Prostate gland (tissue), 2 donors: ENCODE measurements at regions not wholly inside any gene's neighbourhood (a gene's known extent, or its start where the extent isn't known, plus 50 kb on each side); places are given as distances from the start of the nearest gene placed in this dataset.
A peak's percentile ranks its signal among the peaks of the same experiment; 100 is the strongest.

ENCODE experiments used
- DNase-seq: peaks from one replicate; pipeline ENCODE4 v3.0.0-alpha.2; 2019; ENCODE audit warnings: low spot score
- H3K27ac ChIP-seq, 2 donors: fragments of 200-600 bp; sonication (generic); 2 replicates each; pipeline ENCODE4 v1.5.1; 2017 to 2019
- H3K27me3 ChIP-seq: fragments of 200-600 bp; sonication (generic); replicated peaks from 2 replicates; pipeline ENCODE4 v1.5.1; 2019; ENCODE audit not compliant: insufficient read depth
- H3K36me3 ChIP-seq, 2 donors: fragments of 200-600 bp; sonication (generic); 1 replicate in 1 of 2; 2 replicates in 1 of 2; pipeline versions ENCODE4 v1.5.1 to v1.8.1; 2017 to 2019
- H3K4me1 ChIP-seq: fragments of 200-600 bp; sonication (generic); replicated peaks from 2 replicates; pipeline ENCODE4 v1.5.1; 2019
- H3K4me3 ChIP-seq, 2 donors: fragments of 200-600 bp; sonication (generic); 2 replicates each; pipeline ENCODE4 v1.5.1; 2017 to 2019
- H3K9me3 ChIP-seq: fragments of 200-600 bp; sonication (generic); 2 replicates; pipeline ENCODE4 v1.5.1; 2017
- POLR2A ChIP-seq: fragments of 450-650 bp; IDR thresholded peaks from one replicate; pipeline ENCODE4 v1.6.1; 2016; ENCODE audit warnings: antibody characterized with exemption, mild to moderate bottlenecking
- POLR2AphosphoS5 ChIP-seq: sonication (generic); formaldehyde crosslinking; IDR thresholded peaks from one replicate; pipeline ENCODE4 v1.6.1; 2017; ENCODE audit warnings: antibody characterized with exemption
- WGBS: methylation state at CpG from one replicate; pipeline ENCODE4 v1.1.5; 2018; 5-methylcytosine and 5-hydroxymethylcytosine counted together
- intact Hi-C: fragments of 100-400 bp; cut with DNase I; formaldehyde crosslinking; loops from one replicate; pipeline ENCODE4 v1.14.2; 2022
- TF ChIP-seq, protein P1 (sequence below), 4 experiments: fragments of 200-600 bp in 2 of 4; fragments of 450-650 bp in 2 of 4; sonication (generic) in 2 of 4; IDR thresholded peaks; 1 replicate in 3 of 4; 2 replicates in 1 of 4; pipeline ENCODE4 v1.5.1; 2016 to 2019; ENCODE audit warnings: antibody characterized with exemption in 4 of 4, mild to moderate bottlenecking in 2 of 4, moderate library complexity in 2 of 4

DNA sequence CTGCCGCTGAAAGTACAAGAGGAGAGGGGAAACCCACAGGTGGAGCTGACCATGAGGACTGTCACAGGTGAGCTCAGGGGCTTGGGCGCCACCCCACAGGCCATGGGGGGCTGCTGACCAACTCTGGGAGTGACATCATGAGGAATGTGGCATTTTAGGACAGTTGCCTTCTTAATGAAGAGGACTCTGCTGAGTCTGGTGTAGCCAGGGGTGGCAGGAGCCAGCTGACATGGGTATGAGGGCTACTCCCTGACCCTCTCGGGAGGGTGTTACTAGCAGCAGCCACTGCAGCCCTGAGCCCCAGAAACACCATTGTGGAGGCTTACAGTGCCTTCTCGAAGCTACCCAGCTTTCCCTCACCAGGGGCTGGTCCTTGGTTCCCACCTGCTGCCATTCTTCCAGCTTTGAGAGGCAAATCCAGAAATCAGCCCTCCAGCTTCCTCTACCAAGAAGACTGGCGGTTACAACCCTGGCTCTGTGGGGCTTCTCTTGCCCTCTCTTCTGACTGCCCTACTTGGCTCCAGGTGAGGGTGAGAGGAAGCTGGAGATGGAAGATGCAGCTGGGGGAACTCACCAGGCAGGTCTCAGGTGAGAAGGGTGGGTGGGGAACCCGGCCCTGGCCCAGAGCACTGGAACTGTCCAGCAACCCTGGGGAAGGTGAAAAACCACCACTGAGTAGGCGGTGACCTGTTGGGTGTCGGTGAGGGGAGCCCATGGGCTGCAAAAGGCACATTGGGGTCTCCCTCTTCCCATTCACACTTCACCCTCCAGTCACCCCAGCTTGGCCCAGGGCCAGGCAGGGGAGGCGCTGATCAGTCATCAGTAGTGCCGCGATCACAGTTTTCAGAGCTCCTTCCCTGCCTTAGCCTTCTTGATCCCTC lies 98.5 kb downstream of the MCFD2 start:
- TF ChIP-seq POLR2A = no peak
- TF ChIP-seq, protein P1, sequence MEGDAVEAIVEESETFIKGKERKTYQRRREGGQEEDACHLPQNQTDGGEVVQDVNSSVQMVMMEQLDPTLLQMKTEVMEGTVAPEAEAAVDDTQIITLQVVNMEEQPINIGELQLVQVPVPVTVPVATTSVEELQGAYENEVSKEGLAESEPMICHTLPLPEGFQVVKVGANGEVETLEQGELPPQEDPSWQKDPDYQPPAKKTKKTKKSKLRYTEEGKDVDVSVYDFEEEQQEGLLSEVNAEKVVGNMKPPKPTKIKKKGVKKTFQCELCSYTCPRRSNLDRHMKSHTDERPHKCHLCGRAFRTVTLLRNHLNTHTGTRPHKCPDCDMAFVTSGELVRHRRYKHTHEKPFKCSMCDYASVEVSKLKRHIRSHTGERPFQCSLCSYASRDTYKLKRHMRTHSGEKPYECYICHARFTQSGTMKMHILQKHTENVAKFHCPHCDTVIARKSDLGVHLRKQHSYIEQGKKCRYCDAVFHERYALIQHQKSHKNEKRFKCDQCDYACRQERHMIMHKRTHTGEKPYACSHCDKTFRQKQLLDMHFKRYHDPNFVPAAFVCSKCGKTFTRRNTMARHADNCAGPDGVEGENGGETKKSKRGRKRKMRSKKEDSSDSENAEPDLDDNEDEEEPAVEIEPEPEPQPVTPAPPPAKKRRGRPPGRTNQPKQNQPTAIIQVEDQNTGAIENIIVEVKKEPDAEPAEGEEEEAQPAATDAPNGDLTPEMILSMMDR (IDR thresholded peaks at IDR 0.05) = no peak
- no peak for TF ChIP-seq POLR2AphosphoS5
- intact Hi-C loops = no loop called here
- 90% methylated on average over 11 of the region's 11 CpGs for WGBS
- no peak for DNase-seq
- no peak overlapping the region for H3K4me3 ChIP-seq
- no peaks in the 10 kb centered on the region for H3K9me3 ChIP-seq
- H3K4me1 ChIP-seq = peaks cover 8% of the 10 kb centered on the region
- no peak overlapping the region for H3K27ac ChIP-seq
- H3K27me3 ChIP-seq = no peaks in the 10 kb centered on the region
- no peaks in the 10 kb centered on the region for H3K36me3 ChIP-seq

DNA sequence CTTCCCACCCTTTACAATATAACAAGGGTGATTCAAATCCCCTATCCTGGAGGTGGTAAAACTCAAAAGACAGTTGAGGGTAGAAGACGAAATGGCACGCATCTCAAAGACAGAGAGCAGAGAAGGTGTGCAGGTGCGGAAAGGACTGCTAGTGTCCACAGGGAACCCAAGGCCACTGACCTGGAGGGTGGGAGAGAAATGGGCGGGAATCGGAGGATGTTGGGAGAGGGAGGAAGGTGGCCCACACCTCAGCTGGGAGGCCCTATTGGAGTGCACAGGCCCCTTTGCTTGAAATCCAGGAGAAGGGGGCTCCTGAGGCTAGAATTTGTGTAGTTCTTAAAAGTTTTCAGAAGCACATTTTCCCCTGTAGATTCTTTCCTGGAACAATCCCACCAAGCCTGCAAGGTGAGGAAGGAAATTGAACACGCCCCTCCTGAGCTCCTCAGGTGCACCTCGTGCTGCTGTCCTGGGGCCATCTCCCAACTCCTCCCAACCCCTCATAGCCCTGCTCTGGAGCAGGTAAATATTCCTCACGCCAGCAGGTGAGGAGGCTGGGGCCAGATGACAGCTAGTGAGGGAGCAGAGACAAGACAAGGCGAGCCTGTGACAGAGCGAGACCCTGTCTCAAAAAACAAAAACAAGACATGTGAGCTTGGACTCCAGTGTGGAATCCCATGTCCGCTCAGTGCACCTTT lies 99.3 kb downstream of the MCFD2 start:
- intact Hi-C loops = no loop called here
- H3K36me3 ChIP-seq = no peaks in the 10 kb centered on the region
- no peak overlapping the region for H3K4me3 ChIP-seq
- peaks cover 10% of the 10 kb centered on the region for H3K4me1 ChIP-seq
- TF ChIP-seq, protein P1 (IDR thresholded peaks at IDR 0.05) = no peak
- TF ChIP-seq POLR2A (no peak), POLR2AphosphoS5 (no peak)
- no peak overlapping the region for H3K27ac ChIP-seq
- WGBS = 95% methylated on average over 11 of the region's 11 CpGs
- H3K27me3 ChIP-seq = no peaks in the 10 kb centered on the region
- H3K9me3 ChIP-seq = no peaks in the 10 kb centered on the region
- DNase-seq = no peak

DNA sequence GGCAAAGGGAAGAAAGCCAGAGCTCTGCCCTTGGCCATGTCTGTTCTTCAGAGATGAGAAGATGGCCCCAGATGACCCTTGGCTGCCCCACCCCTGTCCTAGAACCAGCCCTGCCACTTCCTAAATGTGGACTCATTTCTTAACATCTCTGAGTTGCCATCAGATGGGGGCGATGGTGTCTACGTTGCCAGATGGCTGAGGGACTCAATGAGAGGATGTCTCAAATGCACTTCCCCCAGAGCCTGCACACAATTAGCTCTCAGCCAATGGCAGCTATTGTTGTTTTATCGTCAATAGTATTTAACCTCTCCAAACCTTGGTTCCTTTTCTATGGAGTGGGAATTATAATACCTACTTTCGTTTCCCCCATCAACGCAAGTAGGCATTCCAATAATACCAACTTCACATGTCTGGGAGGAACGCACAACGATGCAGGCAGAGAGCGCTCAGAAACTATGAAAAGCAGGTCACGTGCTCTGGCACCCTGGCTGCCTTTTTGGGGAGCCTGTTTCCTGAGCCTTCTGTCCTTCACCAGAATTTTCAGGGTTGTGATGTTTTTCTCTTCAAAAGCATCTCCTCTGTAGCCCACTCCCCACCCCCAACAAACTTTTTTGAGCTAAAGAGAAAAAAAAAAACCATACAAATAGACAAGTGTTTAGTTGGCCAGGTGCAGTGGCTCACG lies 100.3 kb downstream of the MCFD2 start:
- intact Hi-C loops = no loop called here
- Histone ChIP-seq H3K27ac (peak overlapping the region; percentile 62 to 71), H3K4me1 (peaks cover 10% of the 10 kb centered on the region), H3K9me3 (no peaks in the 10 kb centered on the region), H3K27me3 (no peaks in the 10 kb centered on the region), H3K4me3 (no peak overlapping the region), H3K36me3 (no peaks in the 10 kb centered on the region)
- TF ChIP-seq POLR2A (no peak), POLR2AphosphoS5 (no peak)
- TF ChIP-seq, protein P1 (IDR thresholded peaks at IDR 0.05) = no peak
- WGBS = 93% methylated on average over 10 of the region's 10 CpGs
- DNase-seq = no peak

DNA sequence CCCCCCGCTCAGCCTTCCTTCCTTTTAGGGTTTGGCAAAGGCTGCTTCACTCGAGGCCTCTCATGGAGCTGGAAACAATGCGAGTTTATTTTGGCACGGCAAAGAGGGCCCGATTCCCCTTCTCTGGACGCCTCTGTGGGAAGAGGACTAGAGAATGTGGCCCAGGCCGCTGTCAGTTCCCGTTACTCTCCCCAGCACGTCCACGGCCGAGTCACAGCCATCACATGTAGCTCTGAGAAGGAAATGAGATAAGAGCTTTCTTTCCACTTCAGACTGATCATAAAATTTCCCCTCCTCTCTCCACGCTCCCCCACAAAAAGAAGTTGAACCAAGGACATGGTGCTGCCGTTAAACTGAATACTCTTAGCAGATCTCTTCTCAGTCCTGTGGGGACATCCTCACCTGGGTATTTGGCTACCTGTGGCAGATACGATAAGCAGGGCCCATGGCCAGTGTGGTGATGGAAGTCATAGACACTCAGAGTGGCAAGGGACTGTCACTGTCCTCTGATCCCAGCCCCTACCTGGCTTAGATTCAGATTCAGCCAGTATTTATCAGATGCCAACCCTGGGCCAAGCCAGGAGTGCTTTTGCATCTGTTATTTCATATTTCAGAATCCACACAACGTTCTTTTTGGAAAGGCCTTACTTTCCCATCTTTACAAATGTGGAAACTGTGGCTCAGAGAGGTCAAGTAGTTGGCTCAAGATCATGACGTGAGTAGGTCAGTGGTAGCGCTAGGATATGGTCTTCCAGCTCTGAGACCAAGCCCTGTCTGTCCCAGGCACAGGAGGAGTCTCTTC lies 101.2 kb downstream of the MCFD2 start:
- TF ChIP-seq POLR2A (no peak), POLR2AphosphoS5 (peak; percentile 52)
- Histone ChIP-seq H3K27ac (peak overlapping the region; percentile 62 to 71), H3K4me3 (no peak overlapping the region), H3K36me3 (no peaks in the 10 kb centered on the region), H3K4me1 (peaks cover 10% of the 10 kb centered on the region), H3K9me3 (no peaks in the 10 kb centered on the region), H3K27me3 (no peaks in the 10 kb centered on the region)
- peak; percentile 19 for DNase-seq
- intact Hi-C loops = no loop called here
- WGBS = 23% methylated on average over 17 of the region's 17 CpGs
